GM23248 (cell line): ENCODE measurements at regions not wholly inside any gene's neighbourhood (a gene's known extent, or its start where the extent isn't known, plus 50 kb on each side); places are given as distances from the start of the nearest gene placed in this dataset.

Source experiments
- EZH2 ChIP-seq: fragments of 200-600 bp; sonication (generic); IDR thresholded peaks from 2 replicates; pipeline ENCODE4 v1.6.1; 2018; ENCODE audit warnings: antibody characterized with exemption, mild to moderate bottlenecking; ENCODE audit not compliant: insufficient read depth, poor library complexity, severe bottlenecking
- EZH2phosphoT487 ChIP-seq: fragments of 200-600 bp; sonication (generic); IDR thresholded peaks from 2 replicates; pipeline ENCODE4 v1.6.1; 2018; ENCODE audit warnings: antibody characterized with exemption, moderate library complexity, mild to moderate bottlenecking, low read depth; ENCODE audit not compliant: insufficient read depth

DNA sequence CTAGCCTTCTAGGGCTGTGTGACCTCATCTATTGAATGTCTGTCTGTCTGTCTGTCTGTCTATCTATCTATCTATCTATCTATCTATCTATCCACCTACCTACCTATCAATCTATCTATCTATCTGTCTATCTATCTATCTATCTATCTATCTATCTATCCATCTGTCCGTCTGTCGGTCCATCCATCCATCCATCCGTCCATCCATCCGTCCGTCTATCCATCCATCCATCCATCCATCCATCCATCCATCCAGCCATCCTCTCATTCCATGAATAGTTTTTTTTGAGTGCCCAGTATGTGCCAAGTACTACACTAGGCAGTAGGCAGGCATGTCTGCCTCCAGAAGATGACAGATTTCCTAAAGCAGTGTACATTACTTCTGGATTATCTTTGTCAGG is 122.5 kb downstream of the FOXB1 start:
- TF ChIP-seq EZH2phosphoT487, result no peak
- TF ChIP-seq EZH2, result no peak
